Middle frontal gyrus (tissue), 1 donor: ENCODE measurements at regions not wholly inside any gene's neighbourhood (a gene's known extent, or its start where the extent isn't known, plus 50 kb on each side); places are given as distances from the start of the nearest gene placed in this dataset.
"Not testable (repeated sequence)": the region's sequence is repeated elsewhere in the genome, so short reads cannot be mapped to it uniquely, and the experiment has no call there.

Source experiments
- DNase-seq: peaks from one replicate; pipeline ENCODE4 v3.0.0-alpha.2; 2015; ENCODE audit warnings: low spot score; ENCODE audit errors: extremely low spot score

- DNase-seq = no peak
These were observed 488.2 kb upstream of the NECTIN3 start for GRCh38 chr3:110583373-110583935.

DNA sequence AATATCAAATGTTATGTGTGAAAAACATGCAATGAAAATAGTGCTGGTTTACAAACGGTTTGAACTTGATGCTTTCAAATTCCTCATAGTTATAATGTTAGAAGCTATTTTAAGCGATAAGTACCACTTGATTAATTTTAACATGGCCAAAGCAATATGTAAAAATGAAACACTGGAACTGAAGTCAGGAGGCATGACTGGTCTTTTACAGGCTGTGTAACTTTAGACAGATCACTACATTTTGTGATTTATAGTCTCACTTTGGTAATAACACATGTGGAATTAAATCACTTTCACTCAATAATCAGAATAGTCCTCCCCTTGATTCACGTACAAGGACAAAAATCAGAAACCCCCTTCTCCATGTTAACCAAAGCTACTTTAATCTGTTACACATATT, 482.7 kb upstream of the NECTIN3 start:
- DNase-seq = no peak

GRCh38 chr3:110589341-110589740, 482.3 kb upstream of the NECTIN3 start:
- DNase-seq = no peak

DNA sequence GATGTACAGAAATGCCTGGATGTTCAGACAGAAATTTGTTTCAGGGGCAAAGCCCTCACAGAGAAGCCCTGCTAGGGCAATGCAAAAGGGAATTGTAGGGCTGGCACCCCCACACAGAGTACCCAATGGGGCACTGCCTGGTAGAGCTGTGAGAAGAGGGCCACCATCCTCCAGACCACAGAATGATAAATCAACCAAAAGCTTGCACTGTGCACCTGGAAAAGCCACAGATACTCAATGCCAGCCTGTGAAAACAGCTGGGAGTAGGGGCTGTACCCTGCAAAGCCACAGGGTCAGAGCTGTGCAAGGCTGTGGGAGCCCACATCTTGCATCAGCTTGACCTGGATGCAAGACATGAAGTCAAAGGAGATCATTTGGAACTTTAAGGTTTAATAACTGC, 477.9 kb upstream of the NECTIN3 start:
- no peak for DNase-seq

DNA sequence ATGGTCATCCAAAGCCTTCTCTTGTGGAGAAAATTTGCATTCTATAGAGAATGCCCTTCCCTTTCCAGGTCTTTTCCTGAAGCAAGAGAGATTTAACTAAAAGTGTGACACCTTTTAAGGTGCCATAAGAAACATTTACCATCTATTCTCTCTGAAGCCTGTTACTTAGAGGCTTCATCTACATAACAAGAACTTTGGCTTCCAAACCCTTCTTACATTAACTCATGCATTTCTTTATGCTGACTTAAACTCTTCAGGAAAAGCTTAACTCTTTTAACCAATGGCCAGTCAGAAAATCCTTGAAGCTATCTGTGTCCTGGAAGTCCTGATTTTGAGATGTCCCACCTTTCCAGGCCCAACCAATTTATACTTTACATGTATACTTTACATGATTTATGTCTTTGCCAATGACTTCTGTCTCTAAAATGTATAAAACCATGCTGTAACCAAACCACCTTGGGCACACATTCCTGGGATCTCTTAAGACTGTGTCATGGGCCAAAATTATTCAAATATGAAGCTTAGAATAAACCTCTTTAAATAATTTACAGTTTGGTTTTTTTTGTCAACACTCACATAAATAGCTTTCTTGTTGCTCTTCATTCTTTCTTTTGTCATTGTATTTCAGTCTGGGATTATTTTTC, 472.6 kb upstream of the NECTIN3 start:
- no peak for DNase-seq

GRCh38 chr3:110608566-110608965, 463.1 kb upstream of the NECTIN3 start:
- DNase-seq = no peak

- DNase-seq = no peak
These were observed 459.6 kb upstream of the NECTIN3 start for GRCh38 chr3:110612045-110612444.

GRCh38 chr3:110614186-110614585, 457.4 kb upstream of the NECTIN3 start:
- DNase-seq = no peak

DNA sequence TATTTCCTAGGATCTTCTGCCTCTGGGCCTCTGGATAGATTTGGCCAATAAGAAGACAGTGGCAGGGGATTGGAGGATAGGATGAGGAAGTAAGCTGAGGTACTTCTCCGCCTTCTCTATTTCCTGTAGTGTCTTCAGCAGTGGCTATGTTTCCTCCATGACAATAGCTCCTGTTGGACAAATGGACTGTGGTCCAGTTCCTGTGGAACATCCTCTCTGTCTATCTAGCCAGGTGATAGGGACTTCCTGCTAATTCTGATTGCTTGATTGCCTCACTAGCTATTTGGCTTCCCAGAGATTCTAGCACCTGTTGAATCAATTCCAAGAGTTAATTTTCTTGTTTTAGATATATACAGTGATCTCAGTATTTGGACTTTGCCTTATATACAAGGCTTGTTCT, 456.2 kb upstream of the NECTIN3 start:
- DNase-seq = no peak

- DNase-seq = no peak
These were observed 452.9 kb upstream of the NECTIN3 start for GRCh38 chr3:110618512-110619226.

- DNase-seq = no peak
These were observed 451.5 kb upstream of the NECTIN3 start for GRCh38 chr3:110620118-110620517.

- DNase-seq = no peak
These were observed 448.0 kb upstream of the NECTIN3 start for GRCh38 chr3:110623571-110623970.

DNA sequence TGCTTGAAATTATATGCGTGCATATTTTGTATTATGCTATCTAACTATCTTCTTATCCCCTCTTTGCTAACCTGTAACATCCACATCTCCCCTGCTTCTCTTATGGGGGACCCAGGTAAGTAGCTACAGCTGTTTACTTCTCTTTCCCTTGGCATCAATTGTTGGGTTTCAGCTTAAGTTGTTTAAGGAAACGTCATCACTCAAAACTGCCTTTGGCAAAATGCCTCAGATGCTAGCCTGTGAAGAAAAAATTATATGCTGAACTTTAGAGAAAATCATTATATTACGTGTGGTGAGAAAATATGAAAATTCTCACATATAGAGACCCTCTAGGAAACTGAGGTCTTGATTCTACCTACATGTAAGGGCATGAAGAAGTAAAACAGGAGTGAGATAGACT, 447.0 kb upstream of the NECTIN3 start:
- DNase-seq = no peak

DNA sequence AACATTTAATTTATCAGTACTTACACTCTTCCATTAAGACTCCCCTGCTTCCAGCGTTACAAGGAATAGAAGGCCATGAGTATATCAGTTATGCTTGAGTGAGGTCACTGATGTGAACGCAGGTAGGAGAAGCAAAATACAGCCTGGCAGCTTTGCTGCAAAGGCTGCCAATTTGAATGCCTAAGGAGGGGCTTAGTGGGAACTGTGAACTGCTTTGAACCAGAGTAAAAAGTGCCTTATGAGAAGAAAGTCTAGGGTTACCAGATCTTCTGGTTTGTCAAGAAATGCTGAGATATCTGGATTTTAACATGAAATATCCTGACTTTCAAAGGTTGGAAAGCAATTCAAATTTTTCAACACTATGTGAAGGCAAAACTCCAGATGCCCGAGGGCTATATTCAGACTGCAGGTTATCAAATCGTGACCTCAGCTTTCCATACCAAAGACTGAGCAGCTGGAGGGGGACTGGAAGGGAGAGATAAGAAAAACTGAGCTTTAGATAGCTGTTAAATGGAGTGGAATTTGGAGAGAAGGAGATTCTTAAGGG, 446.3 kb upstream of the NECTIN3 start:
- no peak for DNase-seq

GRCh38 chr3:110626652-110627111, 444.9 kb upstream of the NECTIN3 start:
- DNase-seq = not testable (repeated sequence)

GRCh38 chr3:110628650-110629301, 442.8 kb upstream of the NECTIN3 start:
- DNase-seq = no peak

DNA sequence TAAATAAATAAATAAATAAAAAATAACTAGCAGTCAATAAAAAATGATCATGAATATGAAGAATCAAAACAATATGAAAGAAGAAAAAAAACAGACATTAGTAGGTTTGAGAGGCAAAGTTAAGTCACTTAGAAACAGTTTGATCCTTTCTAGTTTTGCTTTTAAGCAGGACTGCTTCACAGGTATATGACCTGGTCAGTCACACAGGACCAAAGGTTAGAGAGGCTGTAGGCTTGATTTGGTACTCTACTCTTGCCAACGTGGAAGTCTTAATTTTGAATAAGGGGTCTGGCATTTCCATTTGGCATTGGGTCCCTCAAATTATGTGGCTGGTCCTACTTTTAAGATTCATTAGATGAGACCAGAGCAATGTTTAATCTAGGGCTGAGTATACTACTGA, 441.7 kb upstream of the NECTIN3 start:
- DNase-seq = no peak

DNA sequence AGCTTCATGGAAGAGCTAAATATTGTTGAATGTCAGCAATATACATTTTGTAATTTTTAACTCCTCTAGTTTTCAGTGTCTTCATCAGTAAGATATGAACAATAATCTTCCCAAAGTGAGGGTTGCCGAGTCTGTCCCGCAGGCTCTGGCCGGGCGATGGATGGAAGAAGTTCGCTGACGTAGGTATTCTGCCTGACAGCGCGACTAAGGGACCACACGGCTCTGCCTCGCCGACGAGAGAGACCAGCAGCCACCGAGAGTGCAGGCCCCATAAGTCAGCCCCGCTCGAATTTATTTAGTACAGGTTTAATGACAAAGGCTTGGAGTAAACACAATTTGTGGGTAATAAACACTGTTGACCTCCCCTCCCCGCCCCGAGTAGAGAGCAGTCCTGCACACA, 427.4 kb upstream of the NECTIN3 start:
- no peak for DNase-seq

DNA sequence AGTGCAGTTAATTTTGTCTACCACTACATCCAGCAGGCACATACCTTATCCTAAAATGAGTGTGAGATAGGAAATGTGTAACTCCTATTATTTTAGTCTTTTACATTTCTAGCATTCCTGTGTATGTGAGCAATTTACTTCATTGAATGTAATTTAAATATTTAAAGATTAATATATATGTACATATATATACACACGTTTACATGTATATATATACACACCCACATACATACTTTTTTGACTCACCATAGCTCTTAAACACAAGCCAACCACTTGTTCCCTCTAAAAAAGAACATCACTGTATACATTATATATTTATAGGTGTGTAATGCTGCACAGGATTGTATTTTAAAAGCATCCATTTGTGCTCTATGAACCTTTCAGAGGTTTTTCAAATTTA, 425.6 kb upstream of the NECTIN3 start:
- DNase-seq = no peak

GRCh38 chr3:110646496-110646895, 425.1 kb upstream of the NECTIN3 start:
- no peak for DNase-seq

DNA sequence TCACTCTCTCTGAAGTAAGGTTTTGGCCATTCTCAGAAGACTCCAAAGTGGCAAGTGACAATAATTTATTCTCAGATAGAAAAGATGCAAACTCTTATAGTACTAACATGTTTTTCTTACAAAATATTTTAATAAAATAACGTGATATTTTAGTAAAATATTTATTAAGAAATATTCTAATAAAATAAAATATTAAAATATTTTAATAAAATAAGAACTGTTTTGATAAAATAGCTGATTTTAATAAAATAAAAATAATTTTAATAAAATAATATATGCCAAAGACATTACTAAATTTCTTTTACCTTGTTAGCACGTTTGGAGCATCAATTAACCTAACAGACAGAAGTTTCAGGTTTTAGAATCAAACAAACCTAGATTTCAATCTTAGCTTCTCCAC, 424.0 kb upstream of the NECTIN3 start:
- no peak for DNase-seq

- DNase-seq = no peak
These were observed 420.9 kb upstream of the NECTIN3 start for GRCh38 chr3:110650741-110651140.
